Right atrium auricular region (tissue), 2 donors: ENCODE measurements at regions not wholly inside any gene's neighbourhood (a gene's known extent, or its start where the extent isn't known, plus 50 kb on each side); places are given as distances from the start of the nearest gene placed in this dataset.
"Not testable (repeated sequence)": the region's sequence is repeated elsewhere in the genome, so short reads cannot be mapped to it uniquely, and the experiment has no call there.

Source experiments
- DNase-seq: peaks from one replicate; pipeline ENCODE4 v3.0.0-alpha.2; 2019; ENCODE audit warnings: low spot score
- H3K27ac ChIP-seq, 2 donors: fragments of 200-600 bp; sonication (generic); 1 replicate in 1 of 2; 2 replicates in 1 of 2; pipeline ENCODE4 v1.5.1; 2016 to 2019
- H3K27me3 ChIP-seq, 2 donors: fragments of 200-600 bp; sonication (generic); one replicate each; pipeline versions ENCODE4 v1.5.1 to v1.6.0; 2017 to 2019
- H3K36me3 ChIP-seq: fragments of 200-600 bp; sonication (generic); one replicate; pipeline ENCODE4 v1.5.1; 2016
- H3K4me1 ChIP-seq, 2 donors: fragments of 200-600 bp; sonication (generic); one replicate each; pipeline versions ENCODE4 v1.5.1 to v1.6.0; 2017 to 2019
- H3K4me3 ChIP-seq, 2 donors: fragments of 200-600 bp; sonication (generic); 1 replicate in 1 of 2; 2 replicates in 1 of 2; pipeline ENCODE4 v1.5.1; 2017 to 2019; ENCODE audit warnings: mild to moderate bottlenecking in 1 of 2, moderate library complexity in 1 of 2
- H3K9me3 ChIP-seq, 2 donors: fragments of 200-600 bp; sonication (generic); one replicate each; pipeline ENCODE4 v1.5.1; 2019
- CTCF ChIP-seq, 2 donors: fragments of 200-600 bp; sonication (generic); IDR thresholded peaks; one replicate each; pipeline ENCODE4 v1.5.1; 2019; ENCODE audit warnings: antibody characterized with exemption in 2 of 2

- no peak for TF ChIP-seq CTCF (IDR thresholded peaks at IDR 0.05)
- Histone ChIP-seq H3K9me3 (peaks cover 0 to 7% of the 10 kb centered on the region in 2 donors), H3K36me3 (no peaks in the 10 kb centered on the region), H3K4me1 (no peaks in the 10 kb centered on the region), H3K27ac (no peak overlapping the region), H3K27me3 (no peaks in the 10 kb centered on the region), H3K4me3 (no peak overlapping the region)
- DNase-seq, result no peak
Measured at GRCh38 chr1:38657873-38658272, 201.7 kb downstream of the RRAGC start.

GRCh38 chr1:38657207-38657840 is 202.2 kb downstream of the RRAGC start:
- no peaks in the 10 kb centered on the region for H3K36me3 ChIP-seq
- peaks cover 0 to 7% of the 10 kb centered on the region in 2 donors for H3K9me3 ChIP-seq
- H3K27ac ChIP-seq, result no peak overlapping the region
- DNase-seq, result no peak
- TF ChIP-seq CTCF (IDR thresholded peaks at IDR 0.05), result no peak
- H3K4me3 ChIP-seq, result no peak overlapping the region
- H3K4me1 ChIP-seq, result no peaks in the 10 kb centered on the region
- no peaks in the 10 kb centered on the region for H3K27me3 ChIP-seq

GRCh38 chr1:38656726-38657125 is 202.8 kb downstream of the RRAGC start:
- peaks cover 0 to 7% of the 10 kb centered on the region in 2 donors for H3K9me3 ChIP-seq
- no peak overlapping the region for H3K4me3 ChIP-seq
- no peaks in the 10 kb centered on the region for H3K4me1 ChIP-seq
- no peak overlapping the region for H3K27ac ChIP-seq
- DNase-seq, result no peak
- TF ChIP-seq CTCF (IDR thresholded peaks at IDR 0.05), result no peak
- H3K36me3 ChIP-seq, result no peaks in the 10 kb centered on the region
- H3K27me3 ChIP-seq, result no peaks in the 10 kb centered on the region

- Histone ChIP-seq H3K4me1 (no peaks in the 10 kb centered on the region), H3K27ac (no peak overlapping the region), H3K9me3 (no peaks in the 10 kb centered on the region), H3K4me3 (no peak overlapping the region), H3K36me3 (no peaks in the 10 kb centered on the region), H3K27me3 (no peaks in the 10 kb centered on the region)
- DNase-seq, result no peak
- TF ChIP-seq CTCF (IDR thresholded peaks at IDR 0.05), result no peak
Measured at GRCh38 chr1:38652217-38652616, 207.4 kb downstream of the RRAGC start.

- Histone ChIP-seq H3K9me3 (no peaks in the 10 kb centered on the region), H3K36me3 (no peaks in the 10 kb centered on the region), H3K27me3 (no peaks in the 10 kb centered on the region), H3K4me3 (no peak overlapping the region), H3K4me1 (no peaks in the 10 kb centered on the region), H3K27ac (no peak overlapping the region)
- DNase-seq, result no peak
- no peak for TF ChIP-seq CTCF (IDR thresholded peaks at IDR 0.05)
Measured at GRCh38 chr1:38651669-38652068, 207.9 kb downstream of the RRAGC start.

- no peak for TF ChIP-seq CTCF (IDR thresholded peaks at IDR 0.05)
- no peak overlapping the region for H3K27ac ChIP-seq
- H3K36me3 ChIP-seq, result no peaks in the 10 kb centered on the region
- no peak for DNase-seq
- no peaks in the 10 kb centered on the region for H3K27me3 ChIP-seq
- no peaks in the 10 kb centered on the region for H3K9me3 ChIP-seq
- H3K4me1 ChIP-seq, result no peaks in the 10 kb centered on the region
- no peak overlapping the region for H3K4me3 ChIP-seq
Measured at GRCh38 chr1:38648417-38648816, 211.2 kb downstream of the RRAGC start.

GRCh38 chr1:38647341-38647740 is 212.2 kb downstream of the RRAGC start:
- not testable (repeated sequence) for H3K9me3 ChIP-seq, H3K27me3 ChIP-seq, H3K4me1 ChIP-seq, DNase-seq, H3K27ac ChIP-seq, H3K36me3 ChIP-seq, H3K4me3 ChIP-seq
